Esophagus mucosa (tissue), 1 donor: ENCODE measurements at regions not wholly inside any gene's neighbourhood (a gene's known extent, or its start where the extent isn't known, plus 50 kb on each side); places are given as distances from the start of the nearest gene placed in this dataset.

Experiments
- ATAC-seq: fragments of 200-7000 bp; cut with Tn5 transposase; one replicate; pipeline ENCODE4 v1.9.1; 2020
- donor health status: DM: yes; HTN: yes; CAD: no.

- no peak for ATAC-seq
Observed at GRCh38 chr1:106717591-106717990, 338.9 kb upstream of the PRMT6 start.

- ATAC-seq = no peak
Observed at GRCh38 chr1:106721790-106722189, 334.7 kb upstream of the PRMT6 start.

GRCh38 chr1:106722466-106722865 is 334.0 kb upstream of the PRMT6 start:
- no peak for ATAC-seq

- ATAC-seq = no peak
Observed at GRCh38 chr1:106727171-106727570, 329.3 kb upstream of the PRMT6 start.

- ATAC-seq = no peak
Observed at GRCh38 chr1:106746448-106747085, 309.9 kb upstream of the PRMT6 start.

GRCh38 chr1:106747232-106747631 is 309.2 kb upstream of the PRMT6 start:
- no peak for ATAC-seq

- no peak for ATAC-seq
Observed at GRCh38 chr1:106747791-106748190, 308.7 kb upstream of the PRMT6 start.

- ATAC-seq = no peak
Observed at GRCh38 chr1:106748606-106749005, 307.9 kb upstream of the PRMT6 start.

GRCh38 chr1:106749491-106749890 is 307.0 kb upstream of the PRMT6 start:
- no peak for ATAC-seq

GRCh38 chr1:106749906-106750305 is 306.6 kb upstream of the PRMT6 start:
- no peak for ATAC-seq

GRCh38 chr1:106751002-106751401 is 305.5 kb upstream of the PRMT6 start:
- no peak for ATAC-seq

- no peak for ATAC-seq
Observed at GRCh38 chr1:106753066-106753465, 303.4 kb upstream of the PRMT6 start.

- no peak for ATAC-seq
Observed at GRCh38 chr1:106754957-106755356, 301.5 kb upstream of the PRMT6 start.

GRCh38 chr1:106755682-106756406 is 300.6 kb upstream of the PRMT6 start:
- ATAC-seq = no peak

GRCh38 chr1:106756752-106757151 is 299.7 kb upstream of the PRMT6 start:
- ATAC-seq = no peak

- no peak for ATAC-seq
Observed at GRCh38 chr1:106768077-106768476, 288.4 kb upstream of the PRMT6 start.

- no peak for ATAC-seq
Observed at GRCh38 chr1:106768501-106768900, 288.0 kb upstream of the PRMT6 start.

- no peak for ATAC-seq
Observed at GRCh38 chr1:106773206-106773605, 283.3 kb upstream of the PRMT6 start.

- ATAC-seq = no peak
Observed at GRCh38 chr1:106780066-106780465, 276.4 kb upstream of the PRMT6 start.

GRCh38 chr1:106780806-106781569 is 275.5 kb upstream of the PRMT6 start:
- no peak for ATAC-seq

GRCh38 chr1:106785176-106785575 is 271.3 kb upstream of the PRMT6 start:
- ATAC-seq = no peak

- no peak for ATAC-seq
Observed at GRCh38 chr1:106787520-106787919, 269.0 kb upstream of the PRMT6 start.

GRCh38 chr1:106789686-106790085 is 266.8 kb upstream of the PRMT6 start:
- no peak for ATAC-seq

GRCh38 chr1:106791041-106791440 is 265.4 kb upstream of the PRMT6 start:
- no peak for ATAC-seq
